Panc1 (cell line): ENCODE measurements at regions not wholly inside any gene's neighbourhood (a gene's known extent, or its start where the extent isn't known, plus 50 kb on each side); places are given as distances from the start of the nearest gene placed in this dataset.

ENCODE experiments used
- ATAC-seq: fragments of 200-7000 bp; cut with Tn5 transposase; 2 replicates; pipeline ENCODE4 v1.9.1; 2020; ENCODE audit warnings: mild to moderate bottlenecking, moderate library complexity
- BruUV-seq: library from RNA; stranded (reverse); fragments of 400-500 nt; replicated peaks from 2 replicates; lab custom pipeline; 2021; lab: Mats Ljungman, UMichigan
- CTCF ChIA-PET: fragments of 300-600 bp; sonication (Branson Sonifier 250); formaldehyde crosslinking; loops from one replicate; lab custom pipeline; 2022; ENCODE audit warnings: antibody characterized with exemption; lab: Charles Lee
- POLR2A ChIA-PET: fragments of 300-600 bp; sonication (Branson Sonifier 250); formaldehyde crosslinking; loops from one replicate; lab custom pipeline; 2022; ENCODE audit warnings: antibody characterized with exemption; lab: Charles Lee
- DNase-seq: peaks from one replicate; pipeline ENCODE4 v3.0.0-alpha.2; 2010; ENCODE audit warnings: low read depth, low spot score
- H3K27ac ChIP-seq: 2 replicates; pipeline ENCODE4 v1.5.1; 2011; ENCODE audit warnings: mild to moderate bottlenecking, low read length, inconsistent platforms
- H3K27me3 ChIP-seq: fragments of 200-500 bp; sonication (Bioruptor generic); 2 replicates; pipeline ENCODE4 v1.6.0; 2014; ENCODE audit warnings: low read length, inconsistent platforms; ENCODE audit not compliant: control insufficient read depth, insufficient read depth
- H3K36me3 ChIP-seq: fragments of 200-500 bp; sonication (Bioruptor generic); 2 replicates; pipeline ENCODE4 v1.5.1; 2014; ENCODE audit warnings: inconsistent platforms, mild to moderate bottlenecking, low read length, moderate library complexity; ENCODE audit not compliant: control insufficient read depth, insufficient read depth
- H3K4me1 ChIP-seq: 2 replicates; pipeline ENCODE4 v1.5.1; 2011; ENCODE audit warnings: inconsistent platforms, mild to moderate bottlenecking, low read length, moderate library complexity; ENCODE audit not compliant: control insufficient read depth, insufficient read depth
- H3K4me3 ChIP-seq, 2 experiments: 2 replicates each; pipeline ENCODE4 v1.5.1; 2011 to 2012; ENCODE audit warnings: low read depth in 2 of 2, low read length in 2 of 2, mild to moderate bottlenecking in 2 of 2, inconsistent platforms in 1 of 2, moderate library complexity in 1 of 2
- H3K9me3 ChIP-seq: fragments of 200-500 bp; sonication (Bioruptor generic); 2 replicates; pipeline ENCODE4 v1.5.1; 2014; ENCODE audit warnings: low read depth, mild to moderate bottlenecking, inconsistent platforms, low read length, moderate library complexity; ENCODE audit not compliant: control insufficient read depth, insufficient read depth
- CTCF ChIP-seq: fragments of 450-650 bp; IDR thresholded peaks from 2 replicates; pipeline ENCODE4 v1.5.1; 2017; ENCODE audit warnings: mild to moderate bottlenecking
- POLR2AphosphoS5 ChIP-seq: IDR thresholded peaks from 2 replicates; pipeline ENCODE4 v1.6.1; 2012; ENCODE audit warnings: mild to moderate bottlenecking, low read depth, low read length, moderate library complexity
- REST ChIP-seq, 2 experiments: IDR thresholded peaks; 2 replicates each; pipeline ENCODE4 v1.6.1; 2011 to 2012; ENCODE audit warnings: low read depth in 2 of 2, control low read depth in 1 of 2, low read length in 1 of 2, mild to moderate bottlenecking in 1 of 2, moderate library complexity in 1 of 2; ENCODE audit not compliant: insufficient read depth in 1 of 2
- SIN3A ChIP-seq: IDR thresholded peaks from 2 replicates; pipeline ENCODE4 v1.6.1; 2012; ENCODE audit warnings: low read depth, mild to moderate bottlenecking, low read length, moderate library complexity, borderline replicate concordance; ENCODE audit not compliant: insufficient read depth
- TCF7L2 ChIP-seq: IDR thresholded peaks from 2 replicates; pipeline ENCODE4 v1.6.1; 2011; ENCODE audit warnings: mild to moderate bottlenecking, low read depth, low read length, inconsistent platforms
- in situ Hi-C: cut with HindIII; loops from 2 replicates; pipeline ENCODE4 v1.10.0; 2016; ENCODE audit warnings: low sequenced_read_pairs, low pct_unique_long_range_greater_than_20kb
- intact Hi-C: fragments of 100-400 bp; cut with micrococcal nuclease; formaldehyde crosslinking; loops from one replicate; pipeline ENCODE4 v1.10.0; 2022; ENCODE audit not compliant: unreplicated experiment

- BruUV-seq = no TSS peak
- ChIA-PET CTCF (no interaction called here), POLR2A (interaction anchor here (0.5 kb wide), 1 partner anchor 100 kb away, joined by 4 read pairs; no protein-coding TSS in a partner anchor)
- Histone ChIP-seq H3K27me3 (no peaks in the 10 kb centered on the region), H3K9me3 (no peaks in the 10 kb centered on the region), H3K4me1 (no peaks in the 10 kb centered on the region), H3K4me3 (no peak overlapping the region), H3K27ac (no peak overlapping the region), H3K36me3 (no peaks in the 10 kb centered on the region)
- DNase-seq = no peak
- no peak for ATAC-seq
- in situ Hi-C loops = no loop called here
- intact Hi-C loops = no loop called here
- TF ChIP-seq TCF7L2 (no peak), POLR2AphosphoS5 (no peak), REST (IDR thresholded peaks at IDR 0.05; ENCODE audit: insufficient read depth in 1 of 2, low read depth in 2 of 2, low read length in 1 of 2) (no peak), SIN3A (no peak), CTCF (no peak)
These were observed 59.4 kb upstream of the PPP4R3C start for GRCh38 chrX:27522500-27522899.

GRCh38 chrX:27519226-27519625 lies 56.1 kb upstream of the PPP4R3C start:
- POLR2A ChIA-PET = no interaction called here
- in situ Hi-C loops = no loop called here
- Histone ChIP-seq H3K36me3 (no peaks in the 10 kb centered on the region), H3K27ac (no peak overlapping the region), H3K4me1 (no peaks in the 10 kb centered on the region), H3K9me3 (no peaks in the 10 kb centered on the region), H3K27me3 (no peaks in the 10 kb centered on the region), H3K4me3 (no peak overlapping the region)
- intact Hi-C loops = no loop called here
- CTCF ChIA-PET = no interaction called here
- BruUV-seq = no TSS peak
- DNase-seq (no peak), ATAC-seq (no peak)
- TF ChIP-seq SIN3A = no peak
- TF ChIP-seq TCF7L2 = no peak
- no peak for TF ChIP-seq POLR2AphosphoS5
- TF ChIP-seq CTCF = no peak
